ENCODE measurements at regions not wholly inside any gene's neighbourhood (a gene's known extent, or its start where the extent isn't known, plus 50 kb on each side); places are given as distances from the start of the nearest gene placed in this dataset.

GRCh38 chr3:40737343-40737742 is 212.6 kb downstream of the ZNF621 start:
- no peak overlapping the region for H3K4me3 ChIP-seq (ENCODE audit: low read length)
- DNase-seq (ENCODE audit: low read depth): peak; percentile 4
- no peak for TF ChIP-seq CTCF (conservative IDR thresholded peaks at IDR 0.05; ENCODE audit: low read length)

- DNase-seq (ENCODE audit: low read depth): no peak
- no peak for TF ChIP-seq CTCF (conservative IDR thresholded peaks at IDR 0.05; ENCODE audit: low read length)
- H3K4me3 ChIP-seq (ENCODE audit: low read length): no peak overlapping the region
Measured at GRCh38 chr3:40739971-40740370, 215.2 kb downstream of the ZNF621 start.

GRCh38 chr3:40741729-40742128 is 217.0 kb downstream of the ZNF621 start:
- no peak for TF ChIP-seq CTCF (conservative IDR thresholded peaks at IDR 0.05; ENCODE audit: low read length)
- DNase-seq (ENCODE audit: low read depth): peak; percentile 25

GRCh38 chr3:40745381-40746106 is 220.8 kb downstream of the ZNF621 start:
- no peak for TF ChIP-seq CTCF (conservative IDR thresholded peaks at IDR 0.05; ENCODE audit: low read length)
- no peak overlapping the region for H3K4me3 ChIP-seq (ENCODE audit: low read length)
- DNase-seq (ENCODE audit: low read depth): no peak

More at GRCh38 chr3:40741729-40742128, 217.0 kb downstream of the ZNF621 start:
- no peak overlapping the region for H3K4me3 ChIP-seq (ENCODE audit: low read length)

GRCh38 chr3:40751666-40752065 is 226.9 kb downstream of the ZNF621 start:
- DNase-seq (ENCODE audit: low read depth): no peak
- TF ChIP-seq CTCF (conservative IDR thresholded peaks at IDR 0.05; ENCODE audit: low read length): no peak
- H3K4me3 ChIP-seq (ENCODE audit: low read length): no peak overlapping the region

GRCh38 chr3:40752492-40752891 is 227.7 kb downstream of the ZNF621 start:
- no peak for TF ChIP-seq CTCF (conservative IDR thresholded peaks at IDR 0.05; ENCODE audit: low read length)
- no peak overlapping the region for H3K4me3 ChIP-seq (ENCODE audit: low read length)
- DNase-seq (ENCODE audit: low read depth): no peak

GRCh38 chr3:40753291-40753770 is 228.6 kb downstream of the ZNF621 start:
- no peak for TF ChIP-seq CTCF (conservative IDR thresholded peaks at IDR 0.05; ENCODE audit: low read length)
- DNase-seq (ENCODE audit: low read depth): no peak
- no peak overlapping the region for H3K4me3 ChIP-seq (ENCODE audit: low read length)

Data from AG10803 (cell line).